HG02678 (cell line): ENCODE measurements at regions not wholly inside any gene's neighbourhood (a gene's known extent, or its start where the extent isn't known, plus 50 kb on each side); places are given as distances from the start of the nearest gene placed in this dataset.
"Not testable (repeated sequence)": the region's sequence is repeated elsewhere in the genome, so short reads cannot be mapped to it uniquely, and the experiment has no call there.

Experiments used
- ATAC-seq: cut with Tn5 transposase; IDR thresholded peaks from one replicate; pipeline ENCODE4 v1.9.1; 2021; ENCODE audit warnings: mild to moderate bottlenecking, moderate library complexity; ENCODE audit not compliant: unreplicated experiment

GRCh38 chr14:99009871-99010270, 262.1 kb downstream of the BCL11B start:
- no peak for ATAC-seq

GRCh38 chr14:99011385-99011784, 260.6 kb downstream of the BCL11B start:
- ATAC-seq: no peak

GRCh38 chr14:99012703-99013102, 259.3 kb downstream of the BCL11B start:
- no peak for ATAC-seq

DNA sequence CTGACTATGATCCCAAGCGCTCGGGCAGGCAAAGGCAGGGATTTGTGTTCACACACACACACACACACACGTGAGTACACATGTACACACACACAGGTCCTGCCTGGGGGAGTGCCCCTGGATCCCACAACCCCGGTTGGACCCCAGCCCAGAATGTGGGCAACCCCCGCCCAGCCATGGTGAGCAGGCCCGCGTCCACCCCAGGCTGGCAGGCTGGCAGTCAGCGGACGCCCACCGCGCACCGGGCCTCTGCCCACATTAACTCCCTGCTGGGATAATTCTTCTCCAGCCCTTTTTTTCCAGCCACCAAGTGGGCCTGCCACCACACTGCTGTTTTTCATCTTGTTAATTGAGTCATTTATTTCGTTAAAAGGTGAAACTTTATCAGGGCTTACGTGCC, 256.2 kb downstream of the BCL11B start:
- no peak for ATAC-seq

GRCh38 chr14:99023371-99023770, 248.6 kb downstream of the BCL11B start:
- ATAC-seq: no peak

- no peak for ATAC-seq
Measured at GRCh38 chr14:99024926-99025325, 247.1 kb downstream of the BCL11B start.

DNA sequence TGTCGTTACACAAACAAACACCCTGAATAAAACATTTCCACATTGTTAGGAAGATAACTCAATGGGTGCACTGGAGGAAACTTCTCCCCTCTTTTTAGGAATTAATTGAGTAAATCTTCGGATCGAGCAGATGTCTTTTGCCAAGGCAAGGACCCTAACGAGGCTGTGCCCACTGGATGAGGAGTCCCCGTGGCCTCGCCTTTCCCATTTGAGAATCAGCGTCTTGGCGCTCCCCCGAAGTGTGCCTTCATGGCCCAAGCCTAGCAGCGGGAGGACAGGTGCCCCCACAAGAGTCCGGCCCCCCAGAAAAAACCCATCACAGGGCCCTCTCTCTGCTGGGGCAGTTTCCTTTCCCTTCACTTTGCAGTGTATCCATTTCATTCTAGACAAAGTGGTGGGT, 246.6 kb downstream of the BCL11B start:
- ATAC-seq: no peak

- no peak for ATAC-seq
Measured at GRCh38 chr14:99026471-99026870, 245.5 kb downstream of the BCL11B start.

DNA sequence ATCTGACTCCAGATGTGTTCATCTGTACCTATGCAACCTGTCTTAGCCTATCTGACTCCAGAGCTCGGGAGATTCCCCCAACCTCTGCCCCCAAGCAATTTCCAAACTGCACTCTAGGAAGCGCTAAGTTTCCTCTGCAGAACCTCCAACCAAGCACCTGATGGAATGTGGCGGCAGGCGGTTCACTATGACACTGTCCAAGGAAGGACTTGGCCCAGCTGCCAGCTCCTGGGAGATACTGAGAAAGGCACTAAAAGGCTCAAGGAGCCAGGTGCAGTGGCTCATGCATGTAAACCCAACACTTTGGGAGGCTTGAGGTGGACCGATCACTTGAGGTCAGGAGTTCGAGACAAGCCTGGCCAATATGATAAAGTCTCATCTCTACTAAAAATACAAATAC, 244.0 kb downstream of the BCL11B start:
- ATAC-seq: no peak

DNA sequence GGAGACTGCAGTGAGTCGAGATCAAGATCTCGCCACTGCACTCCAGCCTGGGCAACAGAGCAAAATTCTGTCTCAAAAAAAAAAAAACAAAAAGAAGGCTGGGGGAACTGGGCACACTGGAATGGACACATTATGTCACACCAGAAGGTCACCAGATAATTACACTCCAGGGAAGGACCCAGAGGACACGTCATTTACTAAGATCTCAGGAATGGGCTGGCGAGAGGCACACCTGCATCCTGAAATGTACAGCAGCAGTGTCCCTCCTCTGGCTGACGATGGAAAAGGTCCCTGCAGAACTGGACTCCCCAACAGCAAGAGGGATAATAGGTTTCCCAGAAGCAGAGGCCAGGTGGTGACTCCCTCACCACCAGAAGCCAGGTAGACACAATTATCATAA, 243.5 kb downstream of the BCL11B start:
- no peak for ATAC-seq

DNA sequence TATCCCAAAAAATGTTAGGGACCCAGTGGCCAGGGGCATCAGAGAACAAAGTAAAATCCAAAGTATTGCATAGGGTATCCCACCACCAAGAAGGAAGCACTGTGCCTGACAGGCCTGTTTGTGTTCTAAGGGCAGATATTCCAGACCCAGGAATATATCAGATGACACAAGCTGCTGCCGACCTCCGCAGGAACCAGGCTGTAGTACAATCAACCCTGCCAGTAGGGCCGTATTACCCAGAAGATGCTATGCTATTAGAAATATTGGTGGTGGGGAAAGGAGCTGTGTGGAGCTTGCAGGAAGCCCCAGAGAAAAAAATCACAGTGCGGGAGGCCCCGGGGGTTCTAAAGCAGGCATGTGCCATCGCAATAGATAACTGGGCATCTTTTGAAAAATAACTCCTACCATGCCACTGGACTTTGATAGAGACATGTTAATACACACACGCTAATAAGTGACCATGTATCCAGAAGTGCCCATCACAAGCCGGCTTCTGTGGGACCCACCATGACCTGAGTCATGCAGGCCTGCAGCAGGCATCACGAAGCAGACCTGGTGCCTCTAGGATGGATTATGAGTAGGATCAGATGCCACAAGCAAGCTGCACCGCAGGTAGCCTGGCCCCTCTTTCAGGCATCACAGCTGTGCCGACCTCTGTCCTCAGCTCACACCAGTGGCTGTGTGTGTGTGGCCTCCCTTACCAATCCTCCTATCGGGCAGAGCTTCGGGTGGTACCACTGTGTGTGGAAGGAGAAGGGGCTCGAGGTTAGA, 242.7 kb downstream of the BCL11B start:
- ATAC-seq: no peak

GRCh38 chr14:99029916-99030305, 242.1 kb downstream of the BCL11B start:
- ATAC-seq: no peak

GRCh38 chr14:99030454-99030853, 241.5 kb downstream of the BCL11B start:
- ATAC-seq: no peak

DNA sequence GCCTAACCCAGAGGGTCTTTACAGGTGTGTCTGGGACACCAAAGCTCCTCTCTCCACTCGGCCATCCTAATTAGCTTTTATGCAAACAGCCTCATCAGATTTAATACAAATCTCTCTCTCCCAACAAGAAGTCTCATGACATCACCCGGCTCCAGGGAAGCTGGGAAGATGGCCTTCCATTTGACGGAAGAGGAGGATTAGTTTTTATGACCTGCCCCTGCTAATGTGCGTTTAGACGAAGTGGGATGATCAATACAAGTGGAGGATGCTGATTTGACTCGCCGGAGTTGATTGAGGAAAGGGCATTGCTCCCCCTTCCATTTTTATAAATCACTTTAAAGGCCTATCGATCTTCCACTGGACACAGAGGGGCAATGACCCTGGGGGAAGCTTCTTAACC, 239.2 kb downstream of the BCL11B start:
- ATAC-seq: no peak

DNA sequence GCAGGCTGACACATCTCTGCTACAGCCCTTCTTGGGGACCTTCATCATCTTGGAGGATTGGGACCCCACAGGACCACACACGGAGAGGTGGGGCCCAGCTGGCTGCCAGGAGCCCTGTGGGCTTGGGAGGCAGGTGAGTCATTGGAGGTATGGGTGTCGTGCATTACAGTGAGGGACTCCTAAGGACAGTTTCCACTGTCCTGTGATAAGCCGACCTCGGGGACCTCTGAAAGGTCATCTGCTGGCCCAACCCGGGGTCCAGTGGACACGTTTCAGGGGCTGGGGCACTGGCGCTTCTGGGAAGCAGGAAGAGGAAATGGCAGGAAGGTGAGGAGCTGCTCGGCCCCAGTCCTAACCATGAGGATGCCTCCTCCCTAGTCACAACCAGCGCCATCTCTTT, 238.0 kb downstream of the BCL11B start:
- no peak for ATAC-seq

DNA sequence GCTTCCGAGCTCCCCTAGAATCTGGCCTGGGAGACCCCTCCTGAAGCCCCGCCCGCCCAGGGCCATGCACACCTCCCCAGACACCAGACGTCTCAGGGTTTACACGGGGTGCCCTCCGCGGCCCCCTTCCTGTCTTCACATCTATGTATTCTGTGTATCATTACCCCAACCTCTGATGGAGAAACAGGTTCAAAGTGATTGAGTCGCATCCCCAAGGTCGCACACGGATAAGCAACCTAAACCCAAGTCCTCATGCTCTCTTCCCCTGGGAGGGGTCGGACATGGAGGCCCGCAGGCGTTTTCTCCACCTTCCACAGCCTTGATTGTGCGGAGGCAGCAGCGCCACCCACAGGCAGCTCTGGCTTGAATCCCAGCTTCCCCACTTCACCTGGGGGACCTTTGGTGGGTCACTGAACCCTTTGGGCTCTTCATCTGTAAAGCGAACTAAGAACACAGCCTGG, 237.3 kb downstream of the BCL11B start:
- no peak for ATAC-seq

DNA sequence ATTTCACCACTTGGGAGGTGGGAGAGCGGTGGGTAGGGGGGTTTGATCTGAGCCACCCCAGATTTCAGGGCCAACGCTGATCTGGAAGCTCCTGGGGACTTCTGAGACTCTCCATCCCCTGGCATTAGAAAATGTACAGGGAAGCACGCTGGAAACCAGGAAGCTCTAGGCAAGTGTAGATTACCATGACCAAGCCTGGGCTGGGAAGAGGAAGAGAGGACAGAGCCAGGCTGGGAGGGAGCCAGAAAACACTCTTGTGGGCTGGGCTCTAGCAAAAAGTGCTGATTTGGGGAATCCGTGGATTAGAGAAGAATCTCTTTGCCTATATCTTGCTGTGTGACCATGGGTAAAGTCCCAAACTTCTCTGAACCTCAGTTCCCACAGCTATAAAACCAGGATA, 236.7 kb downstream of the BCL11B start:
- ATAC-seq: no peak

DNA sequence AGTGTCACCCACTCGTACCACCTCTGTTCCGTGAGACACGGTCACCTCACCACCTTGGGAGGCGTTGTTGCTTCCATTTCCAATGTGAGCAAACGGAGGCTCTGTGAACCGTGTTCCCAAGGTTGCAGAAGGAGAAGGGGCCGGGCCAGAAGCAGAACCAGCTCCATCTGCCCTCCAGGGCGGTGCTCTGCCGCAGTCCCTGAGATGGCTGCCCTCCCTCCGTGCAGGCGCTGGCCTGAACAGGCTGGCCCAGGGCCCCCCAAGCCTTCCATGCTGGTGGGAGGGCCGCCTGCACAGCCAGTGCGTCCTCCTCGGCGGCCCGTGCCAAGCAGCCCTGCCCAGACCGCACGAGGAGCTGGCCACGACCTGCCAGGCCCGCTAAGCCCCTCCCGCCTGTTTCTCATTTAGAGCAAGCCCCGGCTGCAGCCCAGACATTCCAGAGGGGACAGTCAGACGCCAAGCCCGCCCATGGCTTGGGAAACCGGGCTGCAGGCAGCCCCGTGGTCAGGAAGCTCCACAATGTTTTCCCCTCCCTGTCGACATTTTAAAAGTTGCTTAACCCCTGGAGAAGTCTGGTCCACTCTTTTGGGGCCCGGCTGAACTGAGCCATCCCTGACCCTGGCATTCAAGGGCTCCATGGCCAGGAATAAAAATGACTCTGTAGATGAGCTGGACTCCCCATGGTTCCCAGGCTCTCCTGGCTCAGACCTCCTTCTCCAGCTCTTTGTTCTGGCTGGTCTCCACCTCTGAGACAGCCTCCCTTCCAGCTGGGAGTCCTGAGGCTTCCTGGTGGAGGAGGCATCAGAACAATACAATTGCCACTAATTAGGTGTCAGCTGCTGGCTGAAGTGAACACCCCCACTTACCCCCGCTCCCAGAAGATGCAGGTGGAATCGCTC, 236.0 kb downstream of the BCL11B start:
- no peak for ATAC-seq

DNA sequence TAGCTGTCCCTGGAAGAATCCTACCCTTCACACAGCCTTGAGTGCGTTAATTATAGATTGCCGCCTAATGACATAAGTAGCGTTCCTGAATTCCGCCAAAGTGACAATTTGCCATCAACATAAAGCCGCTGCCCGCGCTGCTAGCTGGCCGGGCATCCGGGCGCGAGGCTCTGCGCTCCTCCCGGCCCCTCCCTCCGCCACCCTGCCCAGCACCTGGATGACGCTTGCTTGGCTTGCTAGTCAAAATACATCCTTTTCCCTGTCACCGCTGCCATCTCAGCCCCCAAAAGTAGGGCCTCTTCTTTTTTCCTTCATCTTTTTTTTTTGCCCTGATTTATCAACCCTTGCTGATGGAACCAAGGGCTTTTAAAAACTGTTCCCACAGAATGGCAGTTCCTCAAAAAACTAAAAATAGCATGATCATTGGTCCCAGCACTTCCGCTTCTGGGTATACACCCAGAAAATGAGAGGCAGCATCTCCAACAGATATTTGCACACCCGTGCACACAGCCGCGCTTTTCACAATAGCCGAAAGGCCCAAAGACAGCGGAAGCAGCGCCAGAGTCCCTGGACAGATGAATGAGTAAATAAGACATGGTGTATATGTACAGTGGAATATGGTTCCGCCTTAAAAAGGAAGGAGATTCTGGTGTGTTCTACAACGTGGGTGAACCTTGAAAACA, 235.2 kb downstream of the BCL11B start:
- no peak for ATAC-seq

DNA sequence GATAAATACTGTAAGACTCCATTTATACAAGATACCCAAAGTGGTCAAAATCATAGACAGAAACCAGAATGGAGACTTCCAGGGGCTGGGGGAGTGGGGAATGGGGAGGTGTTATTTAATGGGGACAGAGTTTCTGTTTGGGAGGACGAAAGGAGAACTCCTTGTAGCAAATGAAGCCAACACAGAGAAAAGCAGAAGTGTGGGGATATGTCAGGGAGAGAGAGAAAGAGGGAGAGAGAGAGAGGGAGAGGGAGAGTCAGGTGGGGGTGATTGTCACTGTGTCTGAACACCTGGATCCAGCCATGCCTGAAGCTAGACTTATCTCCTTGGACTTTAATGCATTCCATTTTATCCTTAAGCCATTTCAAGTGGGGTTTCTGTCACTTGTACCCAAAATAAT, 234.7 kb downstream of the BCL11B start:
- not testable (repeated sequence) for ATAC-seq

- no peak for ATAC-seq
Measured at GRCh38 chr14:99037777-99038430, 234.1 kb downstream of the BCL11B start.
